GOT3 (cell line): ENCODE measurements at regions not wholly inside any gene's neighbourhood (a gene's known extent, or its start where the extent isn't known, plus 50 kb on each side); places are given as distances from the start of the nearest gene placed in this dataset.
"Not testable (repeated sequence)": the region's sequence is repeated elsewhere in the genome, so short reads cannot be mapped to it uniquely, and the experiment has no call there.

ENCODE experiments used
- DNase-seq: peaks from one replicate; lab custom pipeline; 2025; ENCODE audit warnings: mixed read lengths; lab: John Stamatoyannopoulos, UW

DNA sequence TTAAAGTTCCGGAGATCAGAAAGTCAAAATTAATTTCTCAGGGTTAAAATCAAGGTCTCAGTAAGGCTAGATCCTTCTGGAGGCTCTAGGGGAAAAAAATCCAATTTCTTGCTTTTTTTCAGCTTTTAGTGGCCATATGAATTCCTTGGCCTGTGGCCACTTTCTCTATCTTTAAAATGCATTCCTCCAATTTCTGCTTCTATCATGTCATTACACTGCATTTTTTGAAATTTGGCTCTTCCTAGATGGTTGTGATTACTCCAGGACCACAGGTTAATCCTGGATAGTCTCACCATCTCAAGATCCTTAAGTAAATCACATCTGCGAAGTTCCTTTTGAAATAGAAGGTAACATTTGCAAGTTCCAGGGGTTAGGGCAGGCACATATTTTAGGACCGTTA lies 1294.9 kb upstream of the CITED2 start:
- DNase-seq, result no peak

DNA sequence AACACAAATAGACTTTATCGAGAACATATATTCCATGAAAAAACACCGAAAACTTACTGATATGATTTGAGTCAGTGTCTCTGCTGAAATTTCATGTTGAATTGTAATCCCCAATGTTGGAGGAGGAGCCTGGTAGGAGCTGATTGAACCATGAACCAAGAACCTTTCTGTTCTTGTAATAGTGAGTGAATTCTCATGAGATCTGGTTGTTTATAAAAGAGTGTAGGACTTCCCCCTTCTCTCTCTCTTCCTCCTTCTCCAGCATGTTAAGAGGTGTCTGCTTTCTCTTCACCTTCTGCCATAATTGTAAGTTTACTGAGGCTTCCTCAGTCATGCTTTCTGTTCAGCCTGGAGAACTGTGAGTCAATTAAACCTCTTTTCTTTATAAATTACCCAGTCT lies 1289.3 kb upstream of the CITED2 start:
- no peak for DNase-seq

DNA sequence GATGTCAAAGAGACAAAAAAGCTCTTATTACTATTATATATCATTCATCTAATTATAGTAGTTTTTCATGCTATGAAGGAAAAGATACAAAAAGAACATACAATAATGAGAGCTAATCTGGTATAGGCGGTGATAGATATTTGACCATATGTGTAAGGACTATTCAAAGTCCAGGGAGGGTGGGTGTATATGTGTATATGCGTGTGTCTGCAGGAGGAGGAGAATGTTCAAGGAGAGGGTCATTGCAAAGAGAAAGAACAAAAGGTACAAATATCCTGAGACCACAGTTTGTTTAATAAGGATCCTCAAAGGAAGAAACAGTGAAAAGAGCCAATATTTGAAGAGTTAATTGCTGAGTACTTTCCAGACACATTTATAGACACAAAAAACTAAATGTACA lies 1288.6 kb upstream of the CITED2 start:
- no peak for DNase-seq

DNA sequence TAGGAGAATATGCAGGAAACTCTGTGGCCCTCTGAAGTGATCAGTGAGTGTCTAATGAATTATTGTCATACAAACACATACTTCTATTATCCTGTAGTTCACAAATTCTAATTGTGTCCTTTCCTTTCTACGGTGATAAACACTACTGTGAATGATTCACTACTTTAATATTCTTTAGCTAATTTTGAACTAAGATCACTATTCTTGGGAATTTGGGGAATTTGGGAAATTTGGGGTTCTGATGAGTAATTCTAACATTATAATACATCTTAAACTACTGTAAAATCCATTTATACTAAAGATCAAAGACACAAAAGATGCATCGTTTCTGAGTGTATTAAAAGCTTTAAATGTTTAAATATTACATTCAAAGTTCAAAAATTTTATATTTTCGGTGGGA lies 1287.2 kb upstream of the CITED2 start:
- DNase-seq, result no peak

DNA sequence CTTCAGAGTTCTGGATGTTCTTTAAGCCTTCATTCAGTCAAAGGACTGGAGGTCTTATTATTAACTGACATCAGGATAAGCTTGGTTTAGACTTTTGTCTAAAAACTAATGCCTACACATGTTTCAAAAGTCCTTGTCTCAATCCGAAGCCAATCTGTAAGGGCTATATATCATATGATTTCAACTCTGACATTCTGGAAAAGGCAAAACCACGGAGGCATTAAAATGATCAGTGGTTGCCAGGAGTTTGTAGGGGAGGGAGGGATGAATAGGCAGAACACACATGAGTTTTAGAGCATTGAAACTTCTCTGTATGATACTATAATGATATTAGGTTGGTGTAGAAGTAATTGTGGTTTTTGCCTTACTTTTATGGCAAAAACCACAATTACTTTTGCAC lies 1285.8 kb upstream of the CITED2 start:
- DNase-seq, result no peak

DNA sequence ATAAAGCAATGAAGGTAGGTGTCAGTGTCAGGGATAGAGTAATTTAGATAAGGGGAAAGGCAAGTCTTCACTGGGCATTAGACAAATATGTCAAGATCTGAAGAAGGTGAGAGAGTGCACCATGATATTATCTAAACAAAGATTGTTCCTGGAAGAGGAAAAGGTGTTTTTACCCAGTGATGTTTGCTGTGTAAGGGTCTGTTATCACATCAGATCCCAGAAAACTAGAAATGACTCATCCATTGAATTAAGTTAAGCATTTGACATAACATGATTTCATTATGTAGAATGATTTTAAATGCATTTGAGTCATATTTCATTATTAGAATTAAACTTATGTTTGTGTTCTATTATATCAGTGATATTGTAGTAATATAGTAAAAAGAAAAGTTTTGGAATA lies 1279.5 kb upstream of the CITED2 start:
- no peak for DNase-seq

DNA sequence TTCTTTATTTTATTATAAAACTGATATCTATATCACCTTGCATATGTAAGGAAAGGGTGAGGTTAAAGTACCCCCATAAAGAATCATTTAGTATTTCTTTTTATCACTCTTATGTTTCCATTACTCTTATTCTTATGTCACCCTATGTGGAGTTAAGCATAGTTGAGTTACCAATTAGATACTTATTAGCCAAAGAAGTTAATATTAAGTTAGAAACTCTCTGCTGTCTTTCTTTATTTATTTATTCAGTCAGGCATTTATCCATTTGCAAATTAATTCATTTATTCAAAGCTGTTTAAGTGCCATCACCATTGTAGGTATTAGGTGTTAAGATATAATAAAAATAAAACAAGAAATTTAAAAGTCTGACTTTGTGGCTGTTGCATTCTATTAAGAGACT lies 1279.1 kb upstream of the CITED2 start:
- no peak for DNase-seq

DNA sequence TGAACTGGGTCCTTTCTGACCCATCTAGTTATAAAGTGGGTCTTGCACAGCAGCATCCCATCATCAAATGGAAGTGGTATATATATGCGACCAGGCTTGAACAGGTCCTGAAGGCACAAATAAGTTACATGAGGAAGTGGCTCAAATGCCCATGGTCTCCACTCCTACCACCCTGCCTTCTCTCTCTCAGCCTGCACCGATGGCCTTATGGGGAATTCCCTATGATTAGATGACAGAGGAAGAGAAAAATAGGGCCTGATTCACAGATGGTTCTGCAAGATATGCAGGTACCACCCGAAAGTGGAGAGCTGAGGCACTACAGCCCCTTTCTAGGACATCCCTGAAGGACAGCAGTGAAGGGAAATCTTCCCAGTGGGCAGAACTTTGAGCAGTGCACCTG lies 1275.1 kb upstream of the CITED2 start:
- DNase-seq, result not testable (repeated sequence)

DNA sequence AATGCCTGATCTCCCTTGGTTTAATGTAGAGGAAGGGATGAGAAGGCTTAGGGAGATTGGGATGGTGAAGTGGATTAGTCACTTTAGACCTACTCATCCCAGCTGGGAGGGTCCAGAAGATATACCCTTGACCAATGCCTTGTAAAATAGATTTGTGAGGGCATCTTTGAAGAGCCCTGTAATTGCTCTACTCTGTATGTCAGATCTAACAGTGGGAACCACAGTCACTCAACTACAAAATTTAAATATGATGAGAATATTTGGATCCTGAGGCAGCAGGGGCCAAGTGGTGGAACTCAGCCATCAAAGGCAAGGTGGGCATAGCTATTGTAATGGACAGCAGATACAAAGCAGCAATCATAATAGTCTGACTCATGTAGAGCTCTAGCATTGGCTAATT lies 1272.9 kb upstream of the CITED2 start:
- not testable (repeated sequence) for DNase-seq

DNA sequence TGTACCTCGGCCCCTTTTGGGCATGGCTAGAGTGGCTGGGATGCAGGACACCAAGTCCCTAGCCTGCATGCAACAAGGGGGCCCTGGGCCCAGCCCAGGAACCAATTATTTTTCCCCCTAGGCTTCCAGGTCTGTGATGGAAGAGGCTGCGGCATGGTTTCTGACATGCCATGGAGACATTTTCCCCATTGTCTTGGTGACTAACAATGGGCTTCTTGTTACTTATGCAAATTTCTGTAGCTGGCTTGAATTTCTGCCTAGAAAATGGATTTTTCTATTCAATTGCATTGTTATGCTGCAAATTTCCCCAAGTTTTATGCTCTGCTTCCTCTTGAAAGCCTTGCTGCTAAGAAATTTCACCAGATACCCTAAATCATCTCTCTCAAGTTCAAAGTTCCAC lies 1269.6 kb upstream of the CITED2 start:
- DNase-seq, result no peak

DNA sequence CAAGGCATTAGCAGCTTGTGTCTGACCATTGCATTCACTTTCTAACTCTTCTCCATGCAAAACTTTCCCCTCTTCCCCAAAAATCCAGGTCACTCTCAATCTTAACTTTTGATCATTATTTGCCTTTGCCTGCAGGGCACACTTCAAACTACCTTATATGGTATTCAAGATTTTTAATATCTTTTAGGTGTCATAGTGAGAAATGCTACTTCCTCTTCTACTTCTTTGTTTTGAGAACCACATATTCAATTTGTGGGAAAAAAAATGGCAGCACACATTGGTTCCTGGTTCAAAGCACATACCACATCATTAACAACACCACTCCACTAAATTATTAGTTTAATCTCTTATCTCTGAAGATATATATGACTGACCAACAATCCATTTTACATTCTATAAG lies 1267.0 kb upstream of the CITED2 start:
- DNase-seq, result no peak

DNA sequence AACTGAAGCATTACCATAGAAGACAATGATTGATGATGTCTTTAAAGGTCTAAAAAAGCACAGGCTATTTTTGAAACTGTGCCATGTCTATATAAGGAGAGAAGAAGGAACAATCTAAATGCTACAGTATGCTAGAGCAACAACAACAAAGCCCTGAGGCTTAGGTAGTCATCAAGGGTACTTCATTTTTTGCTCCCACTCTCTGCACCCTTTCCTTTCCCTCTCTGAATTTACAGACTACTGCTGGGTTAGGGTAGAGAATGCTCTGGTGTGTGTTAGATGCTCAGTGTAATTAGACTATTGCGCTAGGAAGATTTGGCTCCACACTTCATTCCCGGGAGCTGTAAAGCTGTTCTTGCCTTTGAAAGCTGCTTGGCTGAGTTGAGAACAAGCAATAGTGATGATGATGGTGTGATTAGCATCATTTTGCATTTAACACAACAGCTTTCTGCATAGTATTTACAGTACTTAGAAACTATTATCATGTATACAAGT lies 1262.5 kb upstream of the CITED2 start:
- no peak for DNase-seq

DNA sequence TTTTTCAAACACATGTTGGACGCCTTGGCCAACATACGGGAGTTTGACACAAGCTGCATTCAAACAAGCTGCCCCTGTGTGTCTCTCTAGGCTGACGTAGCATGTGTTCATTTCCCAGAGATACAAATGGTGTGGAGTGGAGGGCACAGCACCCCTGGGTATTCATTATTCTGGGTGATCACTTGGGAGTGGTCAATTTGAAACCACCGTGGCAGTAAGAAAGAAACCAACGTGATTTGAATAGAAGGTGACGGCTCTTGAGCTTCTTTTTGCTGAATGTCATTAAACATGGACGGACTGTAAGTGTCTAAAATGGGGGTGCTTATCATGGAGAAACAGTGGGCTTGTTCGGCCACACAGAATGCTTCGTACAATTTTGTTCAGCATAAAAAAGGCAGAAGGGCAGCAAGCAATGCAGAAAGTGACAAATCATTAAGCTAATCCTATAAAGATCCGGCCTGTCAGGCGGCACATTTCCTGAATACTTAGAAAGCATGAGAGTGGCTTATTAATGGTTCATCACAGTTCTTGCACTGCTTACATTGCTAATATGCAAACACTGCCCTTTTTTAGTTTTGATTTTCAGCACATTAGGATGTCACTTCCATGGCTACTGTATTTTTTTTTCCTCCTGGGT lies 1261.9 kb upstream of the CITED2 start:
- no peak for DNase-seq

DNA sequence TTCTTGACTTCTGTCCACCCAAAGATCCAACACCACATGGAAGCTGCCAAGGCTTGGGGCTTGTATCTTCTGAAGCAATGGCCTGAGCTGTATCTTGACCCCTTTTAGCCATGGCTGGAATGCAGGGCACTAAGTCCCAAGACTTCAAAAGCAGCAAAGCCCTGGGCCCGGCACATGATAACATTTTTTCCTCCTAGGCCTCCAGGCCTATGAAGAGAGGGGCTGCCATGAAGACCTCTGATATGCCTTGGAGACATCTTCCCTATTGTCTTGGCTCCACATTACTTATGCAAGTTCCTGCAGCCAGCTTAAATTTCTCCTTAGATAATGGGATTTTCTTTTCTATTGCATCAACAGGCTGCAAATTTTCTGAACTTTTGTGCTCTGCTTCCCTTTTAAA lies 1252.6 kb upstream of the CITED2 start:
- DNase-seq, result no peak

DNA sequence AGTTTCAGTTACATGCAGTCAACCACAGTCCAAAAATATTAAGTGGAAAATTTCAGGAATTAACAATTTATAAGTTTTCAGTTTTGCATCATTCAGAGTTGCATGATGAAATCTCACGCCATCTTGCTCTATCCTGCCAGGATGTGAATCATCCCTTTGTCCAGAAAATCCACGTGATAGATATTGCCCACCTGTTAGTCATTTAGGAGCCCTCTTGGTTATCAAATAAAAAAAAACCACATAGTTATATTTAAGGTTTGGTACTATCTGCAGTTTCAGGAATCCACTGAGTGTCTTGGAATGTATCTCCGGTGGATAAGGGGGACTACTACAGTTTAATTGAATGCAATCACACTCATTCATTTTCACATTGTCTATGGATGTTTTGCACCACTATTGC lies 1249.0 kb upstream of the CITED2 start:
- DNase-seq, result no peak

DNA sequence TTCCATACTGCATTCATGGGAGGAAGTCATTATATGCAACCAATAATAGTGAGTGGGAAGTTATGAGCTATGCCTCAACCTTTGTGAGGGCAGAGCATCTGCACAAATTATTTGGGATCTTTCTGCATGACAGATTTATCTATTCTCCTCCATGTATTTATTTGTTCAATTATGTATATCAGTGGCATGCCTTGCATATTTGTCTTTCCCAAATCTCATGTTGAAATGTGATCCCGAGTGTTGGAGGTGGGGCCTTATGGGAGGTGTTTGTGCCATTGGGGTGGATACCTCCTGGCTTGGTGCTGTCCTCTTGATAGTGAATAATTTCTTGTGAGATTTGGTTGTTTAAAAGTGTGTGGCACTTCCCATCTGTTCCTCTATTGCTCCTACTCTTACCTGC lies 1246.0 kb upstream of the CITED2 start:
- no peak for DNase-seq

DNA sequence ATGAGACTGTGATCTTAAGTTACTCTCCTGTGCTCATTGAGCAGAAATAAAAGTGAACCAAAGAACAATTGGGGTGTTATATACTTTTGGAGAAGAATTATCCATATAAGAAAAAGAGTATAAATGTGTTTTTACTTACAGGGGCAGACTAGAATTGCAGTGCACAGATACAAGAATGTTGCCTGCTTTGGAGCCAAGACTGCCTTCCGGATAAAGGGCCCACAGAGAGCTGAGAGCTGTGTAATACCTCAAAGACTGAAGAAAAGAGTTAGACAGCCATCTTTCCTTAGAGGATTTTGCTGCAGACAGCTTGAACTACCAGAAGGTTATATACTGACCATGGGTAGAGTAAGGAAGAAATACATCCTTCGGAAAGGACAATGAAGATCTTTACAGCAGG lies 1235.5 kb upstream of the CITED2 start:
- no peak for DNase-seq

DNA sequence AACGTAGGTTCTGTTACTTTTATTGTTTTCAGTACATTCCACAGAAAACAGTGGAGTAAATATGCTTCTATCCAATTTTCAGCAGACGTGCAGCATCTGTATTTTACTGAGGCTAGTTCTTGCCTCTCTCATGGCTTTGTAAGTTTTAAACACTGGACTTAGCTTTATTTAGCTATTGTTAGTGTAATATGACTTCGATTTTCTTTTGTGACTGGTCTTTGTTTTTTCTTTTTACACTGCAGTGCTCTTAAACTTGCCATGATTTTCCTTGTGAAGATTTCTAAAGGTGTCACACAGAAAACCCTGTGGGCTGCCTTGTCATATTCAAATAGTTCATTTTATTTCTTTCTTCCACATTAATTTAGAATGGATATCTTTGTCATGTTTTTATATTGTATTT lies 1234.9 kb upstream of the CITED2 start:
- no peak for DNase-seq

DNA sequence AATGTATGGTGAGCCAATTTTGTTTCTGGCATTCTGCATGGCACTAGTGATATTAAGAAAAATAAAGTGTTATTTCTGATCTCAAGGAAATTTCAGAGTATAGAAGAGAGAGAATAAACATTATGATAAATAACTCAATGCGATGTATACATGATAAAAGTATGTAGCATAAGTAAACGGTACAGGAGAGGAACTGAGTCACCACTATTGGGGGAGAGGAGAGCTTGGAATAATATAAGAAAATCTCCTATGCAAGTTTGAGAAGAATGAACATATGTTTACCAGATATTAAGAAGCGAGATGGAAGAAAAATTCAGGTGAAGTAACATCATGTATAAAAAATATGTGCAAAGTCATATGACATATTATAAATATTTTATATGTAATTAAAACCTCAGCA lies 1230.3 kb upstream of the CITED2 start:
- no peak for DNase-seq

DNA sequence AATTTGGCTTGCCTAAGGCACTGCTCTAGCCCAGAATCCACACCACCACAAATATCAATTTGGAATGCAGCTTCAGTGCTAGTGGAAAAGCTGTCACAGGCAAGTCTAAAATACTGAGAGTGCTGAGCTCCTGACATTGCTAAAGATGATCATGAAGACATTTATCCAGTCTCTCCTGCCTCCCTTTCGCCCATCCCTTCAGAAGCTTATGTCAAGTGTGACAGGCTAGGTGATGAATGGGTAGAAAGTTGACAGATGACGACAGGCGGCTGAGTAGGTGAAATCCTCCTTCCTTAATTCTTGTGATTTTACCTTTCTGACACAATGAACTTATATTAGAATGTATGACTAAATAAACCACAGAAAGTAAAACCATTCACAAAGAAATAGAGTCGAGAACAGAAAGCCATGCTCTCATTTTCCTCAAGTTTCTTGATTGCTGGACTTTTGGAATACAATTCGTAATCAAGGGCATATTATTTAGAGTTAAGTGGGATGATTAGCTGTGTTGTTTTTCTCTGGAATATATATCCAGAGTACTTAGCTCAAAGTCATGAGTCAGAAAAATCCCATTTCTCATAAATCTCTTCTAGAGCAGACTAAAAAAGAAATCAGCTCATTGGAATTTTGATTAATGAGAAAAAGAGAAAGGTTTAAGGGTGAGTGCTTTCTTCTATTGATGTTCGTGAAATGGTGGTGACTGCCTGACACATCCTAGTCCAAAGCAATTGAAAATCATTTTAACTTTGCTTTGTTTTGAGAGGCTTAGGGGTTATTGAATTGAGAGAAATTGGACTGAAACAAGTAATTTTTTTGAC lies 1228.2 kb upstream of the CITED2 start:
- no peak for DNase-seq

DNA sequence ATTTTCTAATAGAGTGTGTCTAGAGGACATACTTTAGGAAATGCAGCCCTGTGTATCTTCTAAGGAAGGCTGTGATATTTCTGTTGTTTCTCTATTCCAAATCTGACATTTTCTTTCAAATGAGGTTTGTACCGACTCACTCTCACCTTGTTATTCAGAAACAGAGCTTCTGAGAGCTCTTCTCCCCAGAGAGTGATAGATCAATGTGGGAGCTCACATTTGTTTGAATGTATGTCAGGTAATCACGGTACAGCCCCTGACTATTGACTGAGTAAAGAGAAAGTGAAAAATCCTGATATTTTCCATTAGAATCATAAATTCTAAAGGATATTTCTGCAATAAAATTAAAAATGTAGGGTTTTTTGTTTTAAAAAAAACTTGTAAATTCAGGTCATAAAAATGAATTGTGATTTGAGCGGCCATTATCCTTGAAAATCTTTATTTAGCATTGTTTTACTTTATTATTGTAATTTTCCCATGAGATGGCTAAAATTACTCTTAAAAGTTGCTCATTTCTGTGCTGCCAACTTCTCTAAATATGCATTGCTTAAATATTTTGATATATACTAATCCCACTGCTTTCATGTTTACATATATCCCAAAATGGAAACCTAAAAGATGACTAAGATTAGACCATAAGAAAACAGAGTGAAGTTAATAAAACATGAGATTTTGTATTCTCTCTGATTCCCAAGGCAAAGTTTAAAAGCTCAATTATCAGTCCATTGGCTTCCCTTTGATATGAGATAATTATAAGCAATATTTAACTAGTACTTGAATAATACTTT lies 1226.8 kb upstream of the CITED2 start:
- no peak for DNase-seq

DNA sequence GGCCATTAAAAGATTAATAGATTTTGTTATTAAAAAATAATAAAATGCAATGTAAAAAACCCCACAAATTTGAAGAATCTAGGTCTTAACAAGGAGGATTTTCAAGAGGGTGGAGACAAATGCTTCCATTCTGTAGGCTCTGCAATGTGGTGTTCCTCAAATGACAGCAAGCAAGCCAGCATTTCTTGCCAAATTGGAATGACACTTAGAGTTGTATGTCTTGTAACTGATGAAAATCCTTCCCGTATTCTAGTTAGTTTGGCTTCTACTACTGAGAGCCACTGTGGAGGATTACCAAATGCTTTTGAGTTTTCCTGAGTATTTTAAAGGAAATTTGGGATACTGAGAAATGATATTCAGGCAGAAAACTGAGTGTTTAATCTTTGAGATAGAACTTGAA lies 1225.5 kb upstream of the CITED2 start:
- no peak for DNase-seq

DNA sequence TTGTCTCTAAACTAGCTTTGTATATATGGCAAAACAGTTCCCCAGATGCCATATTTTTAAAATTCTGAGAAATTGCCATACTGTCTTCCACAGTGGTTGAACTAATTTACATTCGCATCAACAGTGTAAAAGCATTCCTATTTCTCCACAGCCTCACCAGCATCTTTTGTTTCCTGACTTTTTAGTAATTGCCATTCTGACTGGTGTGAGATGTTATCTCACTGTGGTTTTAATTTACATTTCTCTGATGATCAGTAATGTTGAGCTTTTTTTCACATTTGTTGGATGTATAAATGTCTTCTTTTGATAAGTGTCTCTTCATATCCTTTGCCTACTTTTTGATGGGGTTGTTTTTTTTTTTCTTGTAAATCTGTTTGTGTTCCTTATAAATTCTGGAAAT lies 1222.7 kb upstream of the CITED2 start:
- no peak for DNase-seq
